SK-N-SH treated with all-trans-retinoic acid at 6 μM for 48 hours (cell line): ENCODE measurements at regions not wholly inside any gene's neighbourhood (a gene's known extent, or its start where the extent isn't known, plus 50 kb on each side); places are given as distances from the start of the nearest gene placed in this dataset.
"Not testable (repeated sequence)": the region's sequence is repeated elsewhere in the genome, so short reads cannot be mapped to it uniquely, and the experiment has no call there.

Experiments used
- CSDC2 ChIP-seq: fragments of 250-450 bp; sonication (Bioruptor Pico); IDR thresholded peaks from 2 replicates; pipeline ENCODE4 v1.5.0; 2020; ENCODE audit warnings: mild to moderate bottlenecking, moderate library complexity
- ISL1 ChIP-seq: fragments of 250-450 bp; sonication (Bioruptor Pico); IDR thresholded peaks from 2 replicates; pipeline ENCODE4 v2.1.2; 2022; ENCODE audit warnings: mild to moderate bottlenecking, moderate library complexity
- OSR1 ChIP-seq: fragments of 250-450 bp; sonication (Bioruptor Pico); IDR thresholded peaks from 2 replicates; pipeline ENCODE4 v1.8.0; 2022; ENCODE audit warnings: moderate library complexity, mild to moderate bottlenecking, inconsistent platforms
- PPARA ChIP-seq: fragments of 250-450 bp; sonication (Bioruptor Pico); IDR thresholded peaks from 2 replicates; pipeline ENCODE4 v1.5.0; 2020; ENCODE audit warnings: mild to moderate bottlenecking, borderline replicate concordance
- RARB ChIP-seq: fragments of 250-450 bp; sonication (Bioruptor Pico); IDR thresholded peaks from 2 replicates; pipeline ENCODE4 v1.8.0; 2021; ENCODE audit warnings: mild to moderate bottlenecking, moderate library complexity
- TCF4 ChIP-seq: fragments of 250-450 bp; sonication (Bioruptor Pico); IDR thresholded peaks from 2 replicates; pipeline ENCODE4 v1.8.0; 2021; ENCODE audit warnings: mild to moderate bottlenecking, moderate library complexity, borderline replicate concordance
- TOX ChIP-seq: fragments of 250-450 bp; sonication (Bioruptor Pico); IDR thresholded peaks from 2 replicates; pipeline ENCODE4 v1.8.0; 2021; ENCODE audit warnings: mild to moderate bottlenecking, moderate library complexity, borderline replicate concordance
- ZFP3 ChIP-seq: fragments of 250-450 bp; sonication (Bioruptor Pico); IDR thresholded peaks from 2 replicates; pipeline ENCODE4 v1.5.0; 2020; ENCODE audit warnings: mild to moderate bottlenecking, moderate library complexity
- ZNF565 ChIP-seq: fragments of 450-650 bp; formaldehyde crosslinking; conservative IDR thresholded peaks from 2 replicates; pipeline ENCODE4 v1.5.0; 2020; ENCODE audit warnings: low read depth, mild to moderate bottlenecking, moderate library complexity
- TF ChIP-seq, protein P1 (sequence below): fragments of 250-450 bp; sonication (Bioruptor Pico); IDR thresholded peaks from 2 replicates; pipeline ENCODE4 v1.8.0; 2020; ENCODE audit warnings: mild to moderate bottlenecking, moderate library complexity, borderline replicate concordance
- TF ChIP-seq, protein P2 (sequence below): fragments of 250-450 bp; sonication (Bioruptor Pico); IDR thresholded peaks from 2 replicates; pipeline ENCODE4 v1.8.0; 2021; ENCODE audit warnings: low read depth, mild to moderate bottlenecking, moderate library complexity, borderline replicate concordance
- TF ChIP-seq, protein P3 (sequence below): fragments of 250-450 bp; sonication (Bioruptor Pico); IDR thresholded peaks from 2 replicates; pipeline ENCODE4 v1.5.1; 2021; ENCODE audit warnings: mild to moderate bottlenecking, moderate library complexity

DNA sequence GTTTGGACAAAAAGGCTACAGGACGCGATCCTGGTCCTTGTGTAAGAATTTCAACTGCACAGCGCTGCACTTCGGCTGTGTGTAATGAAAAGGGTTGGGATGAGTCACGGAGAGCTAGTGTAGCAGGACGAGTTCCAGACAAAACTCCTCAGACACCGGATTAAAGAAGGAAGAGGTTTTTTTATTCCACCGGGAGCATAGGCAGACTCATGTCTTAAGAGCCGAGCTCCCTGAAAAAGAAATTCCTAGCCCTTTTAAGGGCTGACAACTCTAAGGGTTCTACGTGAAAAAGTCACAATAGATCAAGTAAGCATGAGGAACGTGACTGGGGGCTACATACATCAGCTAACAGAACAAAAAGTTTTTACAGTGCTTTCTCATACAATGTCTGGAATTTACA, 54.8 kb upstream of the FAM90A1 start:
- not testable (repeated sequence) for TF ChIP-seq CSDC2; OSR1 (CRISPR knock-in tag); TOX (CRISPR knock-in tag); ZFP3 (CRISPR knock-in tag); RARB (CRISPR knock-in tag); ISL1; TCF4 (CRISPR knock-in tag); ZNF565 (CRISPR knock-in tag); PPARA (CRISPR knock-in tag)
- TF ChIP-seq, protein P1, sequence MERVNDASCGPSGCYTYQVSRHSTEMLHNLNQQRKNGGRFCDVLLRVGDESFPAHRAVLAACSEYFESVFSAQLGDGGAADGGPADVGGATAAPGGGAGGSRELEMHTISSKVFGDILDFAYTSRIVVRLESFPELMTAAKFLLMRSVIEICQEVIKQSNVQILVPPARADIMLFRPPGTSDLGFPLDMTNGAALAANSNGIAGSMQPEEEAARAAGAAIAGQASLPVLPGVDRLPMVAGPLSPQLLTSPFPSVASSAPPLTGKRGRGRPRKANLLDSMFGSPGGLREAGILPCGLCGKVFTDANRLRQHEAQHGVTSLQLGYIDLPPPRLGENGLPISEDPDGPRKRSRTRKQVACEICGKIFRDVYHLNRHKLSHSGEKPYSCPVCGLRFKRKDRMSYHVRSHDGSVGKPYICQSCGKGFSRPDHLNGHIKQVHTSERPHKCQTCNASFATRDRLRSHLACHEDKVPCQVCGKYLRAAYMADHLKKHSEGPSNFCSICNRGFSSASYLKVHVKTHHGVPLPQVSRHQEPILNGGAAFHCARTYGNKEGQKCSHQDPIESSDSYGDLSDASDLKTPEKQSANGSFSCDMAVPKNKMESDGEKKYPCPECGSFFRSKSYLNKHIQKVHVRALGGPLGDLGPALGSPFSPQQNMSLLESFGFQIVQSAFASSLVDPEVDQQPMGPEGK (CRISPR knock-in tag) = not testable (repeated sequence)
- TF ChIP-seq, protein P2, sequence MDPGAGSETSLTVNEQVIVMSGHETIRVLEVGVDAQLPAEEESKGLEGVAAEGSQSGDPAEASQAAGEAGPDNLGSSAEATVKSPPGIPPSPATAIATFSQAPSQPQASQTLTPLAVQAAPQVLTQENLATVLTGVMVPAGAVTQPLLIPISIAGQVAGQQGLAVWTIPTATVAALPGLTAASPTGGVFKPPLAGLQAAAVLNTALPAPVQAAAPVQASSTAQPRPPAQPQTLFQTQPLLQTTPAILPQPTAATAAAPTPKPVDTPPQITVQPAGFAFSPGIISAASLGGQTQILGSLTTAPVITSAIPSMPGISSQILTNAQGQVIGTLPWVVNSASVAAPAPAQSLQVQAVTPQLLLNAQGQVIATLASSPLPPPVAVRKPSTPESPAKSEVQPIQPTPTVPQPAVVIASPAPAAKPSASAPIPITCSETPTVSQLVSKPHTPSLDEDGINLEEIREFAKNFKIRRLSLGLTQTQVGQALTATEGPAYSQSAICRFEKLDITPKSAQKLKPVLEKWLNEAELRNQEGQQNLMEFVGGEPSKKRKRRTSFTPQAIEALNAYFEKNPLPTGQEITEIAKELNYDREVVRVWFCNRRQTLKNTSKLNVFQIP = not testable (repeated sequence)
- TF ChIP-seq, protein P3, sequence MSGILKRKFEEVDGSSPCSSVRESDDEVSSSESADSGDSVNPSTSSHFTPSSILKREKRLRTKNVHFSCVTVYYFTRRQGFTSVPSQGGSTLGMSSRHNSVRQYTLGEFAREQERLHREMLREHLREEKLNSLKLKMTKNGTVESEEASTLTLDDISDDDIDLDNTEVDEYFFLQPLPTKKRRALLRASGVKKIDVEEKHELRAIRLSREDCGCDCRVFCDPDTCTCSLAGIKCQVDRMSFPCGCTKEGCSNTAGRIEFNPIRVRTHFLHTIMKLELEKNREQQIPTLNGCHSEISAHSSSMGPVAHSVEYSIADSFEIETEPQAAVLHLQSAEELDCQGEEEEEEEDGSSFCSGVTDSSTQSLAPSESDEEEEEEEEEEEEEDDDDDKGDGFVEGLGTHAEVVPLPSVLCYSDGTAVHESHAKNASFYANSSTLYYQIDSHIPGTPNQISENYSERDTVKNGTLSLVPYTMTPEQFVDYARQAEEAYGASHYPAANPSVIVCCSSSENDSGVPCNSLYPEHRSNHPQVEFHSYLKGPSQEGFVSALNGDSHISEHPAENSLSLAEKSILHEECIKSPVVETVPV (CRISPR knock-in tag) = not testable (repeated sequence)
